A549 (cell line): ENCODE measurements at regions not wholly inside any gene's neighbourhood (a gene's known extent, or its start where the extent isn't known, plus 50 kb on each side); places are given as distances from the start of the nearest gene placed in this dataset.
"Not testable (repeated sequence)": the region's sequence is repeated elsewhere in the genome, so short reads cannot be mapped to it uniquely, and the experiment has no call there.

Source experiments
- BCL3 ChIP-seq: fragments of >200 bp; sonication (Bioruptor Twin); formaldehyde crosslinking; IDR thresholded peaks from 3 replicates; pipeline ENCODE4 v1.6.1; 2016
- CBX2 ChIP-seq: fragments of 200-600 bp; sonication (generic); IDR thresholded peaks from 2 replicates; pipeline ENCODE4 v1.6.1; 2016; ENCODE audit warnings: low read depth, mild to moderate bottlenecking, borderline replicate concordance
- EP300 ChIP-seq, 2 experiments: fragments of >200 bp; sonication (Bioruptor Twin); formaldehyde crosslinking; IDR thresholded peaks; 2 replicates in 1 of 2; 3 replicates in 1 of 2; pipeline ENCODE4 v1.6.1; 2016 to 2017
- HOXA7 ChIP-seq: fragments of 250-450 bp; sonication (Bioruptor Pico); IDR thresholded peaks from 2 replicates; pipeline ENCODE4 v1.5.0; 2020; ENCODE audit warnings: mild to moderate bottlenecking, moderate library complexity
- MAFK ChIP-seq: fragments of 450-650 bp; IDR thresholded peaks from 2 replicates; pipeline ENCODE4 v1.6.1; 2014; ENCODE audit not compliant: partially characterized antibody
- NR3C1 ChIP-seq: fragments of >200 bp; sonication (Bioruptor Twin); formaldehyde crosslinking; IDR thresholded peaks from 3 replicates; pipeline ENCODE4 v1.6.1; 2017
- POLR2A ChIP-seq: IDR thresholded peaks from 2 replicates; pipeline ENCODE4 v1.6.1; 2012; ENCODE audit warnings: mild to moderate bottlenecking, low read length
- TP53 ChIP-seq: fragments of 250-450 bp; sonication (Bioruptor Pico); IDR thresholded peaks from 2 replicates; pipeline ENCODE4 v1.5.0; 2021; ENCODE audit warnings: mild to moderate bottlenecking, moderate library complexity
- ZNF302 ChIP-seq: fragments of 250-450 bp; sonication (Bioruptor Pico); IDR thresholded peaks from 2 replicates; pipeline ENCODE4 v1.9.0; 2021; ENCODE audit warnings: inconsistent platforms, mild to moderate bottlenecking, moderate library complexity
- TF ChIP-seq, protein P1 (sequence below): fragments of 200-600 bp; sonication (generic); IDR thresholded peaks from 2 replicates; pipeline ENCODE4 v1.6.1; 2016; ENCODE audit warnings: antibody characterized with exemption, mild to moderate bottlenecking, moderate library complexity
- TF ChIP-seq, protein P2 (sequence below): fragments of >200 bp; sonication (Bioruptor Twin); formaldehyde crosslinking; IDR thresholded peaks from 3 replicates; pipeline ENCODE4 v1.5.1; 2016

DNA sequence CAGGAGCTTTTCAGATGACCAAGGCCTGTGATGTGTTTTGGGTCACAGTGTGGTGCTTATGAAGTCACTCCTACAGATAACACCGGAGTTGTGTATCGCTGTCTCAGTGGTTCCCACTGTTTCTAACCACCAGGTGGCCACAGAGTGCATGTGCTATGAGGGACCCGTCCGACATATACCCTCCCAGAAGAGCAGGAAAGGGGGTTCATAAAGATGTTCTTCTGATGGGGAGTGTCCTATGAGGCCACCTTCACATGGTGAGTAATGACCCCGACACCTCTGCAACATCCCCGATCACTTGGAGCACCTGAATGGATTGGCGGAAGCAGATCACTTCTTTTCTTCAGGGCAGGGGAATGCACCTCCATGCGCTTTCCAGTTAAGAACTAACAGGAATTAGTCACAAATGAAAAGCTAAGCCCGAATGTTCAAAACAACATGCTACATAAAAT is 60.5 kb upstream of the PPIAL4F start:
- TF ChIP-seq, protein P1, sequence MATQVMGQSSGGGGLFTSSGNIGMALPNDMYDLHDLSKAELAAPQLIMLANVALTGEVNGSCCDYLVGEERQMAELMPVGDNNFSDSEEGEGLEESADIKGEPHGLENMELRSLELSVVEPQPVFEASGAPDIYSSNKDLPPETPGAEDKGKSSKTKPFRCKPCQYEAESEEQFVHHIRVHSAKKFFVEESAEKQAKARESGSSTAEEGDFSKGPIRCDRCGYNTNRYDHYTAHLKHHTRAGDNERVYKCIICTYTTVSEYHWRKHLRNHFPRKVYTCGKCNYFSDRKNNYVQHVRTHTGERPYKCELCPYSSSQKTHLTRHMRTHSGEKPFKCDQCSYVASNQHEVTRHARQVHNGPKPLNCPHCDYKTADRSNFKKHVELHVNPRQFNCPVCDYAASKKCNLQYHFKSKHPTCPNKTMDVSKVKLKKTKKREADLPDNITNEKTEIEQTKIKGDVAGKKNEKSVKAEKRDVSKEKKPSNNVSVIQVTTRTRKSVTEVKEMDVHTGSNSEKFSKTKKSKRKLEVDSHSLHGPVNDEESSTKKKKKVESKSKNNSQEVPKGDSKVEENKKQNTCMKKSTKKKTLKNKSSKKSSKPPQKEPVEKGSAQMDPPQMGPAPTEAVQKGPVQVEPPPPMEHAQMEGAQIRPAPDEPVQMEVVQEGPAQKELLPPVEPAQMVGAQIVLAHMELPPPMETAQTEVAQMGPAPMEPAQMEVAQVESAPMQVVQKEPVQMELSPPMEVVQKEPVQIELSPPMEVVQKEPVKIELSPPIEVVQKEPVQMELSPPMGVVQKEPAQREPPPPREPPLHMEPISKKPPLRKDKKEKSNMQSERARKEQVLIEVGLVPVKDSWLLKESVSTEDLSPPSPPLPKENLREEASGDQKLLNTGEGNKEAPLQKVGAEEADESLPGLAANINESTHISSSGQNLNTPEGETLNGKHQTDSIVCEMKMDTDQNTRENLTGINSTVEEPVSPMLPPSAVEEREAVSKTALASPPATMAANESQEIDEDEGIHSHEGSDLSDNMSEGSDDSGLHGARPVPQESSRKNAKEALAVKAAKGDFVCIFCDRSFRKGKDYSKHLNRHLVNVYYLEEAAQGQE, result not testable (repeated sequence)
- TF ChIP-seq, protein P2, sequence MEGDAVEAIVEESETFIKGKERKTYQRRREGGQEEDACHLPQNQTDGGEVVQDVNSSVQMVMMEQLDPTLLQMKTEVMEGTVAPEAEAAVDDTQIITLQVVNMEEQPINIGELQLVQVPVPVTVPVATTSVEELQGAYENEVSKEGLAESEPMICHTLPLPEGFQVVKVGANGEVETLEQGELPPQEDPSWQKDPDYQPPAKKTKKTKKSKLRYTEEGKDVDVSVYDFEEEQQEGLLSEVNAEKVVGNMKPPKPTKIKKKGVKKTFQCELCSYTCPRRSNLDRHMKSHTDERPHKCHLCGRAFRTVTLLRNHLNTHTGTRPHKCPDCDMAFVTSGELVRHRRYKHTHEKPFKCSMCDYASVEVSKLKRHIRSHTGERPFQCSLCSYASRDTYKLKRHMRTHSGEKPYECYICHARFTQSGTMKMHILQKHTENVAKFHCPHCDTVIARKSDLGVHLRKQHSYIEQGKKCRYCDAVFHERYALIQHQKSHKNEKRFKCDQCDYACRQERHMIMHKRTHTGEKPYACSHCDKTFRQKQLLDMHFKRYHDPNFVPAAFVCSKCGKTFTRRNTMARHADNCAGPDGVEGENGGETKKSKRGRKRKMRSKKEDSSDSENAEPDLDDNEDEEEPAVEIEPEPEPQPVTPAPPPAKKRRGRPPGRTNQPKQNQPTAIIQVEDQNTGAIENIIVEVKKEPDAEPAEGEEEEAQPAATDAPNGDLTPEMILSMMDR, result peak; percentile 37
- not testable (repeated sequence) for TF ChIP-seq EP300 (IDR thresholded peaks at IDR 0.05); HOXA7 (CRISPR knock-in tag); BCL3; MAFK; CBX2; NR3C1; TP53 (CRISPR knock-in tag); ZNF302; POLR2A
